Left cardiac atrium (tissue), 4 donors: ENCODE measurements at regions not wholly inside any gene's neighbourhood (a gene's known extent, or its start where the extent isn't known, plus 50 kb on each side); places are given as distances from the start of the nearest gene placed in this dataset.
"Not testable (repeated sequence)": the region's sequence is repeated elsewhere in the genome, so short reads cannot be mapped to it uniquely, and the experiment has no call there.

Experiments
- ATAC-seq, 2 donors: fragments of 200-7000 bp; cut with Tn5 transposase; one replicate each; pipeline ENCODE4 v1.9.1; 2020; ENCODE audit warnings: mild to moderate bottlenecking in 2 of 2, moderate library complexity in 2 of 2
- DNase-seq: peaks from one replicate; pipeline ENCODE4 v3.0.0-alpha.2; 2020
- intact Hi-C, 2 donors: fragments of 100-400 bp; cut with DNase I; formaldehyde crosslinking; loops; one replicate each; pipeline versions ENCODE4 v1.14.1 to v1.15.1; 2022 to 2023
- donor health status: DM: no; HTN: yes; CAD: no.
- donor health status: DM: no; HTN: yes; CAD: no; lungs with severe emphysema.
- donor health status: DM: yes; HTN: yes; CAD: no.
- donor health status: Dilated cardiomyopathy.

DNA sequence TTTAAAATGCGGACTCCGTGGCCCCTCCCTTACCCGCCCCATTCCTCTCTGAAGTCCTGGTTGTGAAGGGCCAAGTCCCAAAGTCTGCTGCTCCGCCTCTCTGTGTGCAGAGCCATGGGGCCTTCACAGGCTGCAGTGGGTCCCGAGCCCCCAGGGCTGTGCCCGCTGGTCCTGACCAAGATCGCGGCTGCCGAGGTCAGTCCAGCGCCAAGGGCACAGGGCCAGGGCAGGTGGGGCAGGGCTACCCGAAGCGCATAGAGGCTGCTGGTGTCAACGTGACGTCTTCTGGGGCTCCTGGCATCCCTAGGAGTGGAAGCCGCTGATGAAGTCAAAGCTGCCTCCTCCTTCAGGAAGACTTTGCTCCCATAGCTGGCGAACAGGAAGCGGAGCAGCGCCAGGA lies 858.8 kb downstream of the TUBA3C start:
- DNase-seq, ATAC-seq, intact Hi-C loops: not testable (repeated sequence)

DNA sequence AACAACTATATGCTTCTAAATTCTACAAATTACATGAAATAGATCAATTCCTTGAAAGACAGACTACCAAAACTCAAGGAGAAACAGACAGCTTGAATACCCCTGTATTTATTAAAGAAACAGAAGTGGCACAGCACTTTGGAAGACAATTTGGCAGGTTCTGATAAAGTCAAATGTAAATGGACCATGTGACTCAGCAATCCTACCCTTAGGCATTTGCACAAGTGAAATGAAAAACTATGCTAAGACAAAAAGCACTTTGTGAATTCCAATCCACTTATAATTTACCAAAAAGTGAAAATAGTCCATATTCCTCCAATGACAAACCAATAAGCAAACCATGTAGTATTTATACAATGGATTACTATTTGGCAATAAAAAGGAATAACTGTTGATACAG lies 862.0 kb downstream of the TUBA3C start:
- ATAC-seq, intact Hi-C loops, DNase-seq: not testable (repeated sequence)

DNA sequence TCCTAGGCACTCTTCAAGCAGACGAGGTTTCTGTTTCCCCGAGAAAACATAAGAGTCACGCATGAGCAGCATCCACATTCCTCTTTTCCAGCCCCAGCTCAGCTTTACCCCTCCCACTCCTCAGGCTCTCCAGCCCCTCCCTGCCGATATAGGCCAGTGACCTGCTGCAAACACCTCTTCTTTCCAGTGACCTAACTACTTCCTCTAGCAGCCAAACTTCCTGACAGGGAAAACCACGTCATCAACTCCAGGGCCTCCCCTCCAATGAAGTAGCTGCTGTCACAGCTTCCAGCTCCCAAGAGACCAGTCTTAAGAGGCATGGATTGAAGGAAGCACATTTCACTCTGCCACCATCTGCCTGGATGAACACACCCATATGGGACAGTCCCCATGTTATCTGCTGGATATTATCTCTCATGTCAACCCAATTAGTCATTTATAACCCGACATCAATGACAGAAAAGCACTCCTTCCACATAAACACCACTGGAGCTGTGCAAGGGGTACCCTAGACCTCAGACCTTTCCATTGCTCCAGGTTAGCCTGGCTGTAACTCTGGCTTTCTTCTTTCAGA lies 878.3 kb downstream of the TUBA3C start:
- intact Hi-C loops, ATAC-seq, DNase-seq: not testable (repeated sequence)

DNA sequence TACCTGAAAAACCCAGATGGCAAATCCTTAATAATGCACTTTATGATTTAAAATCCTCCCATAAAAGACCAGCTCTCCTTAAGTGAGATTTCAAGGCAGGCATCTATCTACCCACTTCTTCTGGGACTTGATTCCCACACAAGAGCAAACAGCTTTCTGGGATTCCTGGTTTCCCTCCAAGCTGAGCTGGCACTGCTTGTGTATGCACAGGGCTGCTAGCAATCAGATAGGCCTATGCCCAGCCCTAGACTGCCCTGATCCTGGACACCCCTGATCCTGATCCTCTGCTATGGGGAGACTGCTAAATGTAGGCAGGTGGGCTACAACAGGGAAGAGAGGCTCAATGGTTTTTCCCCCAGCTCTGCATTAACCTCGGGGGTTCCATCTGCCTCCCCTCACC lies 880.7 kb downstream of the TUBA3C start:
- ATAC-seq, intact Hi-C loops: not testable (repeated sequence)

DNA sequence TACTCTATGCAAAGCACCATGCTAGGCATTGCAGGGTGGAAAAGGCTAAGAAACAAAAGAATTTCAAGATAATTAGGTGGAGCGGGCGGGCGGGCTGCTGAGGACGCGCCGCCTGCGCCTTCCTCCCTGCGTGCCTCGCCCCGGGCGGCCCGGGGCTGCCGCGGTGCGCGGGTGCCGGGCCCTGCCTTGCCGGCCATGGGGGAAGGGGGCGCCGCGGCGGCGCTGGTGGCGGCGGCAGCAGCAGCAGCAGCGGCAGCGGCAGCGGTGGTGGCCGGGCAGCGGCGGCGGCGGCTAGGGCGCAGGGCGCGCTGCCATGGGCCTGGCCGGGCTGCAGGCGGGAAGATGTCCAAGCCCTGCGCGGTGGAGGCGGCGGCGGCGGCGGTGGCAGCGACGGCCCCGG lies 884.3 kb downstream of the TUBA3C start:
- DNase-seq, ATAC-seq, intact Hi-C loops: not testable (repeated sequence)

More for the DNA sequence above, 880.7 kb downstream of the TUBA3C start:
- not testable (repeated sequence) for DNase-seq

DNA sequence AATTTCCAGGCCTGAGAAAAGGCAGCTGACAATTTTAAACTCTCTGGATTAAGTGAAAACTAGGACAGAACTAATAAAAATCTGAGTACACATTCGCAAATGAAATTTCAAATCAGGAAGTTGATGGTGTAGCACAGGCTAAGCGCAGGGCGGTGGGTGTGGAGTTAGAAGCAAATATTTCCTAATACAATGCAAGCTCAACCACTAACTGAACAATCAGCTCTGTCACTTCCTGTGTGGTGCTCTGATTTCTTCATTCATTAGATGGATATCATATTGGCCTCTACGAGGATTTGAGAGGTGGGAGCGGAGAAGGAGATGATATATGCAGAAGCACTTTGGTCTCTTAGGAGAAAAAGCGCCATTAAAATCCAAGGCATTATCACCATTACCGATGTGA lies 885.0 kb downstream of the TUBA3C start:
- intact Hi-C loops, DNase-seq, ATAC-seq: not testable (repeated sequence)

DNA sequence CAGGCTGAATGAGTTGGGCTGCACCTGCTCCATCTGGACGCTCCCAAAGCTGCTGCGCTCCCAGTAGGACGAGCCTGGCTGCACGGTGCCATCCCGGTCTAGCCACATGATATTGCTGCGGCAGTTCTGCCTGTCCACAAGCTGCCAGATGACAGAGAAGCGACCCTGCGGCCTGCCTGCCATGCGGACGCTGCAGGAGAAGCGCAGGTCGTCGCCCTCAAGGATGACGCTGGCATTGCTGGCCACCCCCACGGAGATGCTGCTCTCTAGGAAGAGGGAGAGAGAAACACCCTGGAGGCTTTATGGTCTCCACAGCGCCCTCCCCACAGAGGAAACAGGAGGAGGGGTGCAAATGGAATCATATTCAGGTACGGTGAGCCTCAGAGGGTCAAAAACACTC lies 887.3 kb downstream of the TUBA3C start:
- ATAC-seq, intact Hi-C loops, DNase-seq: not testable (repeated sequence)

DNA sequence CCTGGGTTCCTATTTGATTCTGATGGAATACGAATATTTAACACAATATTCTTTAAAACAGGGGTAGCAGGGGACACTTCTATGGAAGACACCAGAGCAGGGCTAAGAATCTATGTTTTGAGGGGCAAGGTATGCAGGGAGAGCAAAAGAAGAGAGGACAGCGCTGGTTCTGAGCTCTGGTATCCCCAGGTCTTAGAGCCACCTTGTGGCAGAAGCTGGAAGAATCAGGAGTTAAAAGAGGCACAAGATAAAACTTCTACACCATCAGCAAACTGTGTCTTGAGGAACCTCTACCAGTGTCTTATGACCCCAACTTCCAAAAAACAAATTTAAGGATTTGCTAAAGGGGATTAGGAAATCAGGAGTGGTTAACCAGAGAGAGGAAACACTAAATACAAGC lies 894.8 kb downstream of the TUBA3C start:
- intact Hi-C loops, ATAC-seq, DNase-seq: not testable (repeated sequence)

DNA sequence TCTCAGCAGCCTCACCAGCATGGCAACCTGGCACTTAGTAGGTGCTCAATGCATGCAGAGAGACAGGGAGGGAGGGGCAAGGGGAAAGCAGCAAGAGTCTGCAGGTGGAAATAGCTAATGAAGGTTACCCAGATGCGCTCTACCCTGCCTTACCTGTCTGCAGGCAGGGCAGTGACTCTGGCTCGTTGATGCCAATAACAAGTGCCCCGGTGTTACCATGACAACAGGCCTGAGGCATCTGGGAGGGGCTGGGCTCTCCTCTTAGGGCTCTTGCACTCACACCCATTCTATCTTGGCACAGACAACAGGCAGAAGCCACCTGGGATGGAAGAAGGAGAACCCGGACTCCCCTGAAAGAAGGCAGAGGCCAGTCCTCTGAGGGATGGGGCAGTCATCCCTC lies 896.0 kb downstream of the TUBA3C start:
- ATAC-seq, DNase-seq, intact Hi-C loops: not testable (repeated sequence)

DNA sequence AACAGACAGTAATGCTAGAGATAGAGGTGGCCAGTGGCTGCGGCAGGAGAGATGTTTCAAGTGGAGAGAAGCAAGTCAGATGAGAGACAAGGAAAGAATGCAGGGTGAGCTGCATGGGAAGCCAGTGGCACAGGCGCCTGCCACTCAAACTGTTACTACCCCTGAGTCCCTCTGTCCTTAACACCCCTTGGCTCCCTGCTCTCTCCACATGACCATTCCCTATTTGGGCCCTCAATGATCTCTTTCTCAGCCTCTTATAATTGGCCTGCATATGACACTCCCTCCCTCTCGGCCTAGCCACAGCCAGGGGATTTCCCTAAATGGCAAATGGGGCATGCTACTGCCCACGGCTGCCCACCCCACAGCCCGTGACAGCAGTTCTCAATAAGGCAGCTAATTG lies 897.6 kb downstream of the TUBA3C start:
- intact Hi-C loops, ATAC-seq, DNase-seq: not testable (repeated sequence)

DNA sequence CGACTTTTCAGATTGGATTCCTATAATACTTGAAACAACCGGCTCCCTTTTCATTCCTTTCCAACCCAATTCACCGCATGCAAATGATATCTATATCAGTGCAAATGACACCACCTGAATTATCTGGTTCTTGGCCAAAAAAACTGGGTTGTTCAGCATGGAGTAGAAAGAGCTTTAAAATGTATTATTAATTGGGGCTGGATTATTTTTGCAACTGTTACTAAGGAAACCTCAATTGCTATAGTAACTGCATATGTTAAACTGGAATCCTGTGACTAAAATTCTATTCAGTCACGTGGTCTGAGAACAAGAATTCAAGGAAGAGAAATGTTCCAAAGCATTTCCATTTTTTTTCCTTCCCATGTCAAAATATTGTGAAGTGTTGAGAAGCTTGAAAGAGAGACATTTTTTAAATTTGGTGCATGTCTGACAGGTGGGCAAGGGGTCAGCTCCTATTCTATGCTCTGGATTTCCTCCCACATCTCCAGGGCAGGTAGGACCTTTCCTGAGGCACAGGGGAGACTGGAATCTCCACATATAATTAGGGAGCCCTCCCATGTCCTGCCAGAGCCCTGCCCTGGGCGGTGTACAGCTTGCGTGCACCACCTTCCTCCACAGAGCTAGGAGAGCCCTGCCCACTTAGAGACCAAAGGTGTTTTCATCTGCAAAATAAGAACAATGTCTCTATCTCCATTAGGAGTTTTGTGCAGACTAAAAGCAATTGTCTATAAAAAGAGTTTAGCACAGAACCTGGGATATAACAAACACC lies 899.6 kb downstream of the TUBA3C start:
- not testable (repeated sequence) for ATAC-seq, DNase-seq

DNA sequence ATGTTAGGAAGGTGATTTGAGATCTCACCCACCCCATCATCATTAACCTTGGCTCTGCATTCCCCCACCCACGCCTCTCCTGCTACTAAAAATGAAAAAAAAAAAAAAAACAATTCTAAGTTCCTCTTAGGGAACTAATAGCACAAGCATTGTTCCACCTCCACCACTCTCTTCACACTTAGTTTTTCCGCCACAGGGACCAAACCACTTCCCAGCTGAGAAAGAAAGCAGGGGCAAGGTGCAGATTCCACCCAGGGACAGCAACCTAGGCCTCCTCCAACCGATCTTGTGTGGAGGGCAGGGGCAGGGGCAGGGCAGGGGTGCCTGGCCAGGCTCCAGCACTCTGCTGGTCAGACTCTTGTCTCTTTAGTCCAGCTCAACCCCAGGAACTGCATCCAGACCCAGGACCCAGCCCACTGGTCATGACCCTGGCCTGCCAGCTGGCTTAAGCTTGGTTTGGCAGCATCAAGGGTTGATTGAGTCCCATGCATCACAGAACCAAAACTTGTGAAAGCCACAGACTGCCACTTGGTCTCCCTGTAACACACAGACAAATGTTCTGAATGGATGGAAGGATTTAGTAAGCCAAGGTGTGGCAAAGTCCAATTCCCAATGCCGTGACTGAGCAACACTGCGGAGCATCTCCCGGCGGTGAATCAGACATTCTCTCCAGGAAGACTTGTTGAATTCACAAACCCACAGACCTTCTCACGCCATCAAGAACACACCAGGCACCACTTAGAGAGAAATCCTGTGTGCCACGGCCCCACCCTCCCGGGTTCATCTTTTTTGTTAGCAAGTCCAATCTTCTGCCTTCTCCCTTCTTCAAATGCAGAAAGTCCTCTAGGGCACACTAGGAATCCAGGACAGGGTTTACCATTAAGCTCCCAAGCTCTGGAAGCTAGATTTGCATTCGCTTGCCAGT lies 900.5 kb downstream of the TUBA3C start:
- ATAC-seq, DNase-seq, intact Hi-C loops: not testable (repeated sequence)

More for the DNA sequence above, 899.6 kb downstream of the TUBA3C start:
- intact Hi-C loops, result not testable (repeated sequence)

DNA sequence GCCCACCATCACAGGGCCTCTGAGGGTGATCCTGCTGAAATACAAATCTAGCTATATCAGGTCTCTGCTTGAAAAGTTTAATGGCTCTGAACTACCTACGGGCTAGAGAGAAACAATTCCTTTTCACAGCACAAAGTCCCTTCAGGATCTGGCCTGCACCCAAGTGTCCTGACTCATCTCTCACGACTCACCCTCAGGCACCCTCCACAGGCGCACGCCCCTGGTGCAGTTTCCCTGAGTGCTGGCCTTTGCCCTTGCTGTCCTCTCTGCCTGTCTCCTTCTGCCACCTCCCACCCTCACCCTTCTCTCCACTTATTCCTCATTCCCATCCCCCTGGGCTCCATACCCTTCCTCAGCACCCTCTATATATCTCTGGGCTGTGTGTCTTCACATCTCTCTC lies 901.7 kb downstream of the TUBA3C start:
- DNase-seq, intact Hi-C loops, ATAC-seq: not testable (repeated sequence)

DNA sequence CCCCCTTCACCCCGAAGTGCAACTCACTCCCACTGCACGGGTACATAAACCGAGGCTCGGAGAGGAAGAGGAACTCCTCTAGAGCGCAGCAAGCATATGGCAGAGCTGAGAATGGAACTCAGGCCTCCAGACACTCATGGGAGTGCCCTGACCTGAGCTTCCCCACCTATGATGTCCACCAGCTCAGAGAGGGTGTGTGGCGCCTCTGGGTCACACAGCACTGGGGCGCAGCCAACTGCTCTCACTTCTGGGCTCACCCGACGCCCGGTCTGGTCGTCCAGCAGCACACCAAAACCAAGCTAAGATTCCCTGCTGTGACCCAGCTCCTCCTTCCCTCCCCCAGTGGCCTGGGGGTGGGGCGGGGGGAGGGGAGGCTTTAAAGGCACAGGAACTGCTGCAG lies 904.3 kb downstream of the TUBA3C start:
- DNase-seq, ATAC-seq, intact Hi-C loops: not testable (repeated sequence)

DNA sequence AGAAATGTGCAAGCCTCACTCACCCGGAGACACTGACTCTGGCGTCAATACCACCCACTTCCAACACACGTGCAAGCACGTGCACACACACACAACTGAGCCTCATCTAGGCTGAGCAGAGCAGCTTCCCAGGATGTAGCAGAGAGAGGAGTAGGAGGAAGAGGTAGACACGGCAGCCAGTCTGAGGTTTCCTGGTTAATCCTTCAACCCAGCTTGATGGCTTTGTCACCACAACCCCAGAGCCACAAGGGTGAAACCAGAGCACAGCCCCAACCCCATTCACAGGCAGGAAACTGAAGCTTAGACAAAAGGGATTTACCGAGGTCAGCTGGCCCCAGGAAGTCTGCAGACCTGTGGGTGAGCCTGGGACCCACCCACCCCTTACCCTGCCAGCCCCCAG lies 905.3 kb downstream of the TUBA3C start:
- DNase-seq, intact Hi-C loops, ATAC-seq: not testable (repeated sequence)

DNA sequence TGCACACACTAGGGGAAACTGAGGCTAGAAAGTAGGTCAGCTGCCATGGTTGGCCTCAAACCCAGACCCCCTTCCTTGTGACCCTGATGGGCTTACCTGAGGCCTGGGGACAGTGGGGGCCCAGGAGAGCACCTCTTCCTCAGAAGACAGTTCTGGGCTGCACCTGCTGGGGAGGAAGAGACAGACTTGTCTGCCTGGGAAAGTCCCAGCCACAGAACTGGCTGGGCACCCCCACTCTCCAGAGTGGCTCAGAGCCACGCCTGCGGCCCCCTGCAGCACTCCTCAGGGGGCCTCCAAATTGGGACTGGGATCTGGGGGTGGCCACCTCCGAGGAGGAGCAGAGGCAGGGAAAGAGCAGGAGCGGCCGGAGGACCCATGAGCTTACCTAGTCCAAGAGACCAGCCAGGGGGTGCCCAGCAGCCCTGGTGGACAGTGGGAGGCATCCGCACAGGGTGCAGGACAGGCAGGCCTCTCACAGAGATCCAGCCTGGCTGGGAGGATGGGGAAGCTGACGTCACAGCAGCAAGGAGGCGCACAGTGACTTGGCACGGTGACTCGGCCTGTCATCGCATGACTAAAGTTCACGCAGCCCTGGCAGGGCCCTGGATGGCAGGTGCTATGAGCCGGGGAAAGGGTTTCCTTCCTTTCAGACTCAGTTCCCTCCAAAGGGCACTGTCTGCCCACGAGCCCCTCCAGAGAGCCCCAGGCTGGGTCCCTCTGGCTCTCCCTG lies 907.7 kb downstream of the TUBA3C start:
- ATAC-seq, intact Hi-C loops, DNase-seq: not testable (repeated sequence)

DNA sequence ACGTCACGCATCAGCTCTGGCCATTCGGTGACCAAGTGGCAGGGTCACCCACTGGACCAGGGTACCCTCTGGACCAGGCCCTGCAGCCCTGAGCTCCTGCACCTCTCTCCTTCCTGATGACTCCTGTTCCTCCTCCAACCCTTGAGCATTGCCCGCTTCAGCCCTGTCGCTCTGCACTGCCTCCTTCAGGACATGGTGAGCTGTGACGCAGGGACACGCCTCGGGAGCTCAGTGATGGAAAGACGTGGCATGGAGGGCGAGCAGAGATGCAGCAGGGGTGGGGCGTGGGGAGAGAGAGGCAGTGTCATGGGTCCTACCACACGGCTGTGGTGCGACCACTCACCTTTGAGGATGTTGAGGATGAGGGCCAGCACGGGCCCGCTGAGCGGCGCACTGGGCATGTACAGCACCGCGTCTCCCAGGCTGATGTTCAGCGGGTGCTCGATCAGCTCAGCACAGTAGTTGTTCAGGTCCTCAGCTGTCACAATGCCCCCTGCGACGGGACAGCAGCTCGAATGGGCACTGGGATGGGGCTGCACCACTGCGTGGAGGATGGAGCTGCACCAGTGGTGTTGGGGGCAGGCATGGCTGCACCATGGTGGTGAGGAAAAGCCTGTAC lies 922.7 kb downstream of the TUBA3C start:
- intact Hi-C loops, DNase-seq, ATAC-seq: not testable (repeated sequence)

DNA sequence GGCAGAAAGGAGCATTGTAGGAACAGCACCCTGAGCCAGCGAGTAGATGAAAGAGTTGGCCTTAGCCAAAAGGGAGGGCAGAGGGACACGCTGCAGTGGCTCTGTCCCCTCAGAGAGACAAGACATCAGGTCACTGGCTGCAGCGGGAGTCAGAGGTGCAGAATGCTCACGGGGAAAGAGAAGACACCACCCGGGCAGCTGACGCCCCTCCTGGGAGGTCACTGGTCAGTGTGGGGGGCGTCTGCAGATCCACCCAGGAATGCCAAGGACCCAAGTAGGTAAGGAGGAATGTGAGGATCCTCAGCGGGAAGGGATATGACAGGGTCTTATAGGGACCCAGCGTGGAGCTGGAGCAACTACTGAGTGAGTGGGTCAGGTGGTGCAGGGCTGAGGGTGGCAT lies 923.9 kb downstream of the TUBA3C start:
- DNase-seq, ATAC-seq, intact Hi-C loops: not testable (repeated sequence)
